RWPE2 (cell line): ENCODE measurements at regions not wholly inside any gene's neighbourhood (a gene's known extent, or its start where the extent isn't known, plus 50 kb on each side); places are given as distances from the start of the nearest gene placed in this dataset.
"Not testable (repeated sequence)": the region's sequence is repeated elsewhere in the genome, so short reads cannot be mapped to it uniquely, and the experiment has no call there.

ENCODE experiments used
- ATAC-seq: fragments of 200-7000 bp; cut with Tn5 transposase; 3 replicates; pipeline ENCODE4 v1.9.1; 2021; ENCODE audit warnings: low read depth
- DNase-seq: peaks from one replicate; pipeline ENCODE4 v3.0.0-alpha.2; 2020; ENCODE audit warnings: low spot score
- H3K27ac ChIP-seq: fragments of 450-650 bp; 2 replicates; pipeline ENCODE4 v1.5.1; 2017; ENCODE audit warnings: mild to moderate bottlenecking; ENCODE audit not compliant: poor library complexity, severe bottlenecking
- H3K27me3 ChIP-seq: fragments of 250-450 bp; sonication (Bioruptor Pico); 2 replicates; pipeline ENCODE4 v1.5.1; 2021; ENCODE audit warnings: mild to moderate bottlenecking, moderate library complexity; ENCODE audit not compliant: insufficient read depth, poor library complexity, severe bottlenecking
- H3K36me3 ChIP-seq: fragments of 250-450 bp; sonication (Bioruptor Pico); 2 replicates; pipeline ENCODE4 v1.5.1; 2020; ENCODE audit warnings: low read depth, mild to moderate bottlenecking, moderate library complexity
- H3K4me1 ChIP-seq: fragments of 250-450 bp; sonication (Bioruptor Pico); 2 replicates; pipeline ENCODE4 v1.5.1; 2021; ENCODE audit warnings: mild to moderate bottlenecking, moderate library complexity; ENCODE audit not compliant: insufficient read depth, poor library complexity, severe bottlenecking
- H3K4me3 ChIP-seq: fragments of 250-450 bp; sonication (Bioruptor Pico); 2 replicates; pipeline ENCODE4 v1.5.1; 2021; ENCODE audit warnings: mild to moderate bottlenecking, moderate library complexity; ENCODE audit not compliant: severe bottlenecking
- H3K9me3 ChIP-seq: fragments of 250-450 bp; sonication (Bioruptor Pico); 2 replicates; pipeline ENCODE4 v1.5.1; 2021; ENCODE audit warnings: mild to moderate bottlenecking, moderate library complexity; ENCODE audit not compliant: severe bottlenecking
- CTCF ChIP-seq: fragments of 450-650 bp; IDR thresholded peaks from one replicate; pipeline ENCODE4 v1.5.1; 2017; ENCODE audit warnings: mild to moderate bottlenecking, moderate library complexity; ENCODE audit not compliant: poor library complexity, severe bottlenecking

DNA sequence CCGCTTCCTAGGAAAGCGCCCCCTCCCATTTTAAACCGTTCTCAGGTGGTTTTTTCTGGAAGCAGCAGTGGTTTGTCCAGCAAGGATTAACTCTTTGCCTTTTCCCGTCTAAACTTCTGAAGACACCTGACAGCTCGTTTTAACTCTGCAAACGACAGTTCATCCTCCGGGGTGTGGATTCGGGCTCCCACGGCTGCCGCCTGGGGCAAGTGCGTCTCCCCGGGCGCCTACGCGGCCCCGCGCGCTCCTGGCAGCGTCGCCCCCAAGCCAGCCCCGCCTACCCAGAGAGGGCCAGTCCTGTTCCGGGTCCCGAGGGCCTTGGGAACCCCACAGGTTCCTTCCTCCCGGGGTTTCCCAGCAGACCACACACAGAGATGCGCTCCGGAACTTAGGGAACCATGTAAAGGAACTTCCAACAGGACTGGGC is 54.4 kb downstream of the PRR18 start:
- peaks cover 32% of the 10 kb centered on the region for H3K27me3 ChIP-seq
- H3K4me3 ChIP-seq, result no peak overlapping the region
- no peak for DNase-seq
- TF ChIP-seq CTCF, result no peak
- H3K27ac ChIP-seq, result no peak overlapping the region
- no peaks in the 10 kb centered on the region for H3K36me3 ChIP-seq
- no peaks in the 10 kb centered on the region for H3K9me3 ChIP-seq
- ATAC-seq, result no peak
- no peaks in the 10 kb centered on the region for H3K4me1 ChIP-seq

GRCh38 chr6:166253281-166253681 is 54.9 kb downstream of the PRR18 start:
- Histone ChIP-seq H3K36me3 (no peaks in the 10 kb centered on the region), H3K4me1 (no peaks in the 10 kb centered on the region), H3K4me3 (peak overlapping the region; percentile 15), H3K27ac (no peak overlapping the region), H3K9me3 (no peaks in the 10 kb centered on the region), H3K27me3 (peaks cover 32% of the 10 kb centered on the region)
- no peak for DNase-seq
- 0 out of 3 replicates have a peak, but pooled peaks have one; percentile 33 for ATAC-seq
- no peak for TF ChIP-seq CTCF

- TF ChIP-seq CTCF, result no peak
- DNase-seq, result peak; percentile 59
Observed at GRCh38 chr6:166252601-166253000, 55.6 kb downstream of the PRR18 start.

GRCh38 chr6:166251655-166252054 is 56.5 kb downstream of the PRR18 start:
- DNase-seq (no peak), ATAC-seq (no peak)
- Histone ChIP-seq H3K4me1 (no peaks in the 10 kb centered on the region), H3K4me3 (no peak overlapping the region), H3K36me3 (no peaks in the 10 kb centered on the region), H3K9me3 (no peaks in the 10 kb centered on the region), H3K27ac (no peak overlapping the region), H3K27me3 (peaks cover 29% of the 10 kb centered on the region)
- TF ChIP-seq CTCF, result no peak

More at GRCh38 chr6:166252601-166253000, 55.6 kb downstream of the PRR18 start:
- no peaks in the 10 kb centered on the region for H3K9me3 ChIP-seq
- ATAC-seq, result no peak
- H3K27me3 ChIP-seq, result peaks cover 32% of the 10 kb centered on the region
- H3K36me3 ChIP-seq, result no peaks in the 10 kb centered on the region
- no peaks in the 10 kb centered on the region for H3K4me1 ChIP-seq
- no peak overlapping the region for H3K4me3 ChIP-seq
- H3K27ac ChIP-seq, result no peak overlapping the region

GRCh38 chr6:166251211-166251610 is 57.0 kb downstream of the PRR18 start:
- DNase-seq, result no peak
- H3K27ac ChIP-seq, result no peak overlapping the region
- H3K4me1 ChIP-seq, result no peaks in the 10 kb centered on the region
- H3K36me3 ChIP-seq, result no peaks in the 10 kb centered on the region
- TF ChIP-seq CTCF, result no peak
- H3K4me3 ChIP-seq, result no peak overlapping the region
- ATAC-seq, result no peak
- peaks cover 26% of the 10 kb centered on the region for H3K27me3 ChIP-seq
- no peaks in the 10 kb centered on the region for H3K9me3 ChIP-seq

DNA sequence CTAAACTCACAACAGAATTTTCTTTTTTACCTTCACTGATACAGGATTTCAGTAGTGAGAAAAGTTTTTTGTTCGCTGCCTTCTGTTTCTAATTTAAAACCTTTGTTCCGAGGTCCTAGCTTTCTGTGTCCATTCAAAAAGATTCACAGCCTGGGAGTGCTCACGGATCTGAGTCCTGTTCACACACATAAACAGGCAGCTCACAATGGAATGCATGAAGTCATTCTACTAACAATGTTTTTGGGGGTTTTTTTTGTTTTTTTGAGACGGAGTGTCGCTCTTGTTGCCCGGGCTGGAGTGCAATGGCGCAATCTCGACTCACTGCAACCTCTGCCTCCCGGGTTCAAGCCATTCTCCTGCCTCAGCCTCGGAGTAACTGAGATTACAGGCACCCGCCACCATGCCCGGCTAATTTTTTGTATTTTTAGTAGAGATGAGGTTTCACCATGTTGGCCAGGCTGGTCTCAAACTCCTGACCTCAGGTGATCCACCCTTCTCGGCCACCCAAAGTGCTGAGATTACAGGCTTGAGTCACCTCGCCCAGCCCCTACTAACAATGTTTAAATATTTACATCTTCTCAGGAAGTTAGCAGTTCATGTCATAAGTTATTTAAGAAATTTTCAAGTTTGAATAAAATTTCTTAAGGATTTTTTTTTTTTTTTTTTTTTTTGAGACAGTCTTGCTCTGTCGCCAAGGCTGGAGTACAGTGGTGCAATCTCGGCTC is 59.0 kb downstream of the PRR18 start:
- ATAC-seq, result not testable (repeated sequence)

More for the DNA sequence above, 59.0 kb downstream of the PRR18 start:
- not testable (repeated sequence) for H3K36me3 ChIP-seq, H3K4me3 ChIP-seq, H3K4me1 ChIP-seq, H3K9me3 ChIP-seq, DNase-seq, H3K27ac ChIP-seq
- H3K27me3 ChIP-seq, result peaks cover 21% of the 10 kb centered on the region
